GM19043 (cell line): ENCODE measurements at regions not wholly inside any gene's neighbourhood (a gene's known extent, or its start where the extent isn't known, plus 50 kb on each side); places are given as distances from the start of the nearest gene placed in this dataset.
"Not testable (repeated sequence)": the region's sequence is repeated elsewhere in the genome, so short reads cannot be mapped to it uniquely, and the experiment has no call there.

Experiments
- ATAC-seq: cut with Tn5 transposase; IDR thresholded peaks from one replicate; pipeline ENCODE4 v1.9.1; 2021; ENCODE audit warnings: low read depth; ENCODE audit not compliant: unreplicated experiment

DNA sequence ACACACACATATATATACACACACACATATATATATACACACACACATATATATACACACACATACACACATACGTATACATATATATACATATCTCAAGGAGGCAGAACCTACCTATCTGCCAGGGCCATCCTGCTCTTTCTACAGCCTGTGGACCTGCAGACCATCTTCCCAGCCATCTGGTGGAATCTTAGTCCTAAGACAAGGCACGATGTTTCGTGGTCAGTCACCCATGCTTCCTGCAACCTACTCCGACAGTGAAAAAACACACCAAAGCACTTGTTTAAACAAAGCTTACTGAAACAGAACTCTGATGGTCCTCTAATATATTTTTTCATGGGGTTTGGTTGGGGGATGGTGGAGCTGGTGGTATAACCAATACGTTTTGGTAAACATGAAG lies 164.2 kb upstream of the ZNF521 start:
- ATAC-seq, result no peak

GRCh38 chr18:25510096-25510495 lies 158.1 kb upstream of the ZNF521 start:
- ATAC-seq, result no peak

- no peak for ATAC-seq
Observed at GRCh38 chr18:25503567-25504081, 151.7 kb upstream of the ZNF521 start.

DNA sequence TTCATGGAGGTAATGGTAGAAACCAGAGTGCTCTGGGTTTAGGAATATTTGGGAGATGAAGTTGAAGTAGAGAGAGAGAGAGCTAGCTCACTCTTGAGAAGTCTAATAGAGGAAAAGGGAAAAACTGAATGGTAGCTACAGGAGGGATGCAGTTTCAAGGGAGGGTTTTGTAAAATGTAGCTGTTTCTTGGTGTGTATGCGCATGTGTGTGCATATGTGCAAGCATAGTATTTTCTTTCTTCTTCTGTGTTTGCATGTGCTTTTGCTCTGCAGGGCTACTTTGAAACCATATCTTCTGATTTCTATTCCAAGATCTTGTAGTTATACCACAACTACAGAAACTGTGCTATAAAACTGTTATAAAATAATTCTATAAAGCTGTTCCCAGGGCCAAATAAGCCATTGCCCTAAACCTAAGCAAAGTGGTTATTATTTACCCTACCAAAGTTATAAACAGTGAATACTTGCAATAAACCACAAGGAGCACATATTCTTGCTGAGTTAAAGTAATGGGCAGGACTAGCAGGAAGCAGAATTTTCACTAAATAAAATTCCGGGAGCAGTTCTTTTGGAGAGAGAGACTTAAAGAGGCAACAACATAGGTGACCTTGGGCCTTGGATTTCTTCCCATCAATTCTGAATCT lies 145.3 kb upstream of the ZNF521 start:
- no peak for ATAC-seq

DNA sequence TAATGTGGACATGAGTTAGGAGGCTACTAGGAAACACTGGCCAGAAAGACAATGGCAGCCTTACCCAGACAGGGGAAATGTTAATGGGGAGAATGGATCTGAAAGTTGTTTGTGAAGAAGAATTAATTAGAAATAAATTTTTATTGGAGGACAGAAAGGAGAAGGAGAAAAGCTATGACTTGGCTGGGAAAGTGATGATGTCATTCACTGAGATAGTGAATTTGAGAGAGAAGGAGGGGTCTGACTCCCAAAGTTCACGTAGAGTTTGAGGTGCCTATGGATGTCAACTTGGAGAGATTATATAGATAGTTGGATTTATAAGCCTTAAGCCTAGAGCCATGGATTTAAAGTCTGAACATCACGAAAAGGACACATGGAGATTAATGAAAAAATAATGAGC lies 144.6 kb upstream of the ZNF521 start:
- ATAC-seq, result no peak

DNA sequence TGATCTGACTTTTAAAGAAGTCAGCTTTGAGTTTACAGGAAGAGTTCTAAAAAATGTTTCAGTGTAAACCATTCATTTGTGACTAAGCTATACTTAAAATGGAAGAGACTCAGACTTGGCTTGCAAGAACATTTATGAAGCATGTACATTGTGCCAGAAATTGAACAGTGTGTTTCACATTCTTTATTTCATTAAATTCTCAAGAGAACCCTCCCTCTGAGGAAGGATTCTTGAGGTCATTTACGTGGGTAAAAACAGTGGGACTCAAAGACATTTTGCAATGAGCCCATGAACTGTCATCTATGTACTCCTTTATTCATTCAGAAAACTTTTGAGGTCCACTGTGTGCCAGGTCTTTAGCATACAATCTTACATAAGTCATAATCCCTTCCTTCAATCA lies 143.6 kb upstream of the ZNF521 start:
- ATAC-seq, result no peak

- ATAC-seq, result no peak
Observed at GRCh38 chr18:25494888-25495287, 142.9 kb upstream of the ZNF521 start.

DNA sequence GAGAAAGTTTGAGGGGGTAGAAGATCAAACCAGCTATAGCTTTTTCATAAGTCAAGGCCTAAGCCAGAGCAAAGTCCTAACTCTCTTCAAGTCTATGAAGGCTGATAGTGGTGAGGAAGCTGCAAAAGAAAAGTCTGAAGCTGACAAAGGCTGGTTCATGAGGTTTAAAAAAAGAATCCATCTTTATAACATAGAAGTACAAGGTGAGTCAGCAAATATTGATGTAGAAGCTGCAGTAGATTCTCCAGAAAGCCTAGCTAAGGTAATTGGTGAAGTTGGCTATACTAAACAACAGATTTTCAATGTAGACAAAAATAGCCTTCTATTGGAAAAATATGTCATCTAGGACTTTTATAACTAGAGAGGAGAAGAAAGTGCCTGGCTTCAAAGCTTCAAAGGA lies 141.4 kb upstream of the ZNF521 start:
- no peak for ATAC-seq

DNA sequence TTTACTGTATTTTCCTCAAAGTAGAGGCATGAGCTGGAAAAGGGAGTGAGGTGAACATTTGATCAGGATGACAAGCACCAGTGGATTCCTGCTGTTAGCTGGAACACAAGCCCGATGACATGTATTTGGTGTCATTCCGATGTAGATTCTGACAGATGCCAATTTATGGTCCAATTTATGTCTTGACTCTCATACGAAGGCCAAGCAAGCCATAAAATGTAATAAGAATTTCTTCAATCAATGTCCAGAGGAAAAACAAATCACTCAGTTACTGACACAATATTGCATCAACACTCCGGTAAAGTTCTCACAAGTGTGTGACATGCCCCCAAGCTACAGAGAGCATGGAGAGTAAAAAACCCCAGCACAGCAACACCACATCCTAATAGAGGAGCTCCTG lies 138.3 kb upstream of the ZNF521 start:
- no peak for ATAC-seq

- no peak for ATAC-seq
Observed at GRCh38 chr18:25473008-25473407, 121.0 kb upstream of the ZNF521 start.

- ATAC-seq, result not testable (repeated sequence)
Observed at GRCh38 chr18:25470756-25471524, 119.0 kb upstream of the ZNF521 start.

GRCh38 chr18:25470062-25470461 lies 118.1 kb upstream of the ZNF521 start:
- ATAC-seq, result no peak

- no peak for ATAC-seq
Observed at GRCh38 chr18:25469489-25469888, 117.5 kb upstream of the ZNF521 start.

GRCh38 chr18:25467226-25467987 lies 115.4 kb upstream of the ZNF521 start:
- ATAC-seq, result no peak

GRCh38 chr18:25465152-25465732 lies 113.3 kb upstream of the ZNF521 start:
- ATAC-seq, result no peak

DNA sequence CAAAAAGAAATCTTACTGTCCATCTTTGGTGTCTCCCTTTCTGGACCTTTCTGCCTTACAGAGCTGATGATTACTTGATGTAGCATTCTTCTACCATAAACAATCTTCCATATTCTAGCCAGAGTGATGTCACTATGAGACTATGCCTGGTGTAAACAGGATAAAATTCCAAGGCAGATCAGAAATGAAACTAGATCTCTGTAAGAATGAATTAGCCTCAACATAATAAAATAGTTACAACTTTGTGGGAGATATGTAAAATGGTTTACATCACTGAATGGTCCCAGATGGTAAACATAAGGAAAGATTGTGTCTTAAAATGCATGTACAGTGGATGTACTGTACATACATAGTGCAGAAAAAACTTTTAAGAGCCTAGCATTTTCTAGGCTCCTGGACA lies 112.3 kb upstream of the ZNF521 start:
- no peak for ATAC-seq

DNA sequence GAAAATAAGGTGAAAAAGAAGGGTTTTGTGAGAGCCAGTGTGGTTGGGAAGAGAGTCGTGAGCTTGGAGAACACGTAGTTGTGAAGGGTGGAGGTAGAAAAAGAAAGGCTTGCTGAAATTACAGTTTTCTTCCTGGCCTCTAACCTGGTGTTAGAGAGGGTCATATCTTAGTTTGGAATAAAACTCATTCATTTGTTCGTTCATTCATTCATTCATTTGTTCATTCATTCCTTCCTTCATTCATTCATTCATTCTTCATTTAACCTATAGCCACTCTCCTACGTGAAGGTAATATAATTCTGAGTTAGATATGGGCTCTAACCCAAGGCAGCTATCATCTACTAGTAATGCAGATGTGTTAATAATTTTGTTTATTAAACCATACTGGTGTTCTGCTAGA lies 111.8 kb upstream of the ZNF521 start:
- ATAC-seq, result no peak

- ATAC-seq, result no peak
Observed at GRCh38 chr18:25459814-25460213, 107.8 kb upstream of the ZNF521 start.

DNA sequence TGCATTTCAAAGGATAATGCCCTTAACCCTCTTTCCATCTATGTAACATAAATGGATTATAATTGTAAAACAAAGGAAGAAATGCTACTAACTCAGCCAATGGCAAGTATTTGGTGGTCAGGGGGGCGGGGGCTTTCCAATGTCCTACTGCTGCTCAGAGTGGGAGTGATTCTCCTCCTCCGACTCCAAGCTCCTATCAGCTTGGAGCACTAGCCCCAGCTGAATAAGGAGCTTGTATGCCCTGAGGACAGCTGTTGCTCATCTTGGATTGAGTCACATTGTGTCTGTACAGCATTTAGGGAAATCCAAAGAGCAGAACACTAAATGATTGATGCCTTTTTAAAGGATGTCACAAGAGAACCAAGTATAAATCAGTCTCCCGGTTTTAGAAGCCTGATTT lies 105.6 kb upstream of the ZNF521 start:
- no peak for ATAC-seq

GRCh38 chr18:25457126-25457525 lies 105.2 kb upstream of the ZNF521 start:
- ATAC-seq, result no peak
